GM21423 (cell line): ENCODE measurements at regions not wholly inside any gene's neighbourhood (a gene's known extent, or its start where the extent isn't known, plus 50 kb on each side); places are given as distances from the start of the nearest gene placed in this dataset.

ENCODE experiments used
- ATAC-seq: cut with Tn5 transposase; IDR thresholded peaks from one replicate; pipeline ENCODE4 v1.9.1; 2021; ENCODE audit warnings: mild to moderate bottlenecking, moderate library complexity; ENCODE audit not compliant: unreplicated experiment

DNA sequence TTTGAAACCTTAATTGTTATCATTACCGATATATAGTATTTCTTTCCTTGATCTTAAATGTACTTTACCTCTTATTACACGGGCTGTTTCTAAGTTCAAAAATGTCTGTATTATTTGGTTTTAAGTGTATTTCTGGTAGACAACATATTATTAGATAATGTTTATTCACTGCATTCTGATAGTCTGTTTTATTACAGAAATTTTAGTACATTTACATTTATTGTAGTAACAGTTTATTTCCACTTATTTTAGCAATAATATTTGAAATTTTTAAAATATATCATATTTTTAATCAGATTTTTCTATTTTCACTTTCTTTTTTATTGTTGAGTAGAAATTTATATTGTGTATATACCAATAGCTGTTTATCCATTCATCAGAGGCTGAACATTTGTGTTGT lies 1195.2 kb downstream of the TBC1D22A start:
- no peak for ATAC-seq

DNA sequence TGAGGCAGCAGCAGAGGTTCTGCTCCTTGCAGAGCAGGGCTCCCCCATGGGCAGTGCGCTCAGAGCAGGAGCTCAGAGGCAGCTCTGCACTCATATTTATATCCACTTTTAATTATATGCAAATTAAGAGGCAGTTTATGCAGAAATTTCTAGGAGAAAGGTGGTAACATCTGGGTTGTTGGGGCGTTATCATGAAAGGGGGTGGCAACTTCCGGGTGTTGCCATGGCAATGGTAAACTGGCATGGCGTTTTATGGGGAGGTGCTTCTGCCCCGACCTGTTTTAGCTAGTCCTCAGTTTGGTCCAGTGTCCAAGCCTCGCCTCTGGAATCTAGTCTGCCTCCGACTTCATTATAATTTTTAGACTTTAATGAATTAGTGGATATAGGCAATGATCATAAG lies 1191.7 kb downstream of the TBC1D22A start:
- ATAC-seq = no peak

DNA sequence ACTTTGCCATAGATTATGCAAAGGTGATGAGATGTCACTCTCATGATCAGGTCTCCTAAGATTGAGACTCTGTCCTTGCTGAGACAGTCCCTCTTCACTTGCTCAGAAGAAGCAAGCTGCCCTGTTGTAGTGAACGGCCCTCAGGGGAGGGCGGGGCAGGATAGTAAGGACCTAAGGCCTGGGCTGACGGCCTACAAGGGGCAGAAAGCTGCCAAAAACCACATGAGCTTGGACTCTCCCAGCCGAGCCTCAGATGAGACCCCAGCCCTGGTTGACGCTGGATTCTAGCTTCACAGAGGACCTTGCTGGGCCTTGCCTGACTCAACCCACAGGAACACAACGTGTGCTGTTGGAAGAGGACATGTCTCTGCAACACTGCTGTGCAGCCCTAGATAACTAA lies 1182.5 kb downstream of the TBC1D22A start:
- ATAC-seq = no peak

DNA sequence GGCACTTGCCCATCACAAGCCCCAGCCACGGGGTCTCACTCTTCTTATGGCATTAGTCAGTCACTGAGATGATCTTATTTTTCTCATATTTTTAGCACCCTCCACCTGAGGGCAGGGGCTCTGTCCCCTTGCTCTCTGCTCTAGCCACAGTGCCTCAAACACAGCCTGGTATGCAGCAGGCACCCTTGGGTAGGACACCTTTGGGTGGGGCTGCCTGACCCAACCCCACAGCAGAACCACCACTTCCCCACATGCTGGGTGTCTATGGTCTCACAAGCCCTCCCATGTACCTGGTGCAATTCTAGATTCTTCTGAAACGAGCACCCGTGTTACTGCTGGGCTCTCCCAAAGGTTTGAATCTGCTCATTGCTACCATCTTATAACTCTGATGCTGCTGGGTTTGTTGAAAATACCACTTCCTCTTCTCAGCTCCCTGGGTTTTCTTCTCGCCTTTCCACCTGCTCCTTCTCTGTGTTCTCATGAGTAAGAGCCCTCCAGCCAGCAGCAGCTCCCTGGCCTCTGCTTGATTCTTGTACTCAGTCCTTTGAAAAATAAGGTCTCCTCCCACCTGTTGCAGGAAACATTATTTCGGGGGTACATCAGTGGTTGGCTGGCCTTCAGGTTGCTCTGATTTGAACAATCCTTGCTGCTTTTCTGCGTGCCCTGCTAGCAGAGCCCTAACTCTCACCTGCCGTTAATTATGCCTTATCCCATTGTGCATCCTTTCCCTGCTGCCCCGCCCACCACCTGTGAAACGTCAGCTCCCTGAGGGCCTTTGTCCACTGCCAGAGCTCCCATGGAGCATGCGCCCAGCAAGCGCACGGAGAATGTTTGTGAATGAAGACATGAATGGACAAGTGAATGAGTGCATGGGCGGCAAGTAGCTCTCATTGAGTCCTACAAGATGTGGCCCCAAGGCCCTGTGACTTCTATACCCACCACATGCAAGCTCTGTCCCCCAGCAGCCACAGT lies 1181.6 kb downstream of the TBC1D22A start:
- ATAC-seq = no peak

DNA sequence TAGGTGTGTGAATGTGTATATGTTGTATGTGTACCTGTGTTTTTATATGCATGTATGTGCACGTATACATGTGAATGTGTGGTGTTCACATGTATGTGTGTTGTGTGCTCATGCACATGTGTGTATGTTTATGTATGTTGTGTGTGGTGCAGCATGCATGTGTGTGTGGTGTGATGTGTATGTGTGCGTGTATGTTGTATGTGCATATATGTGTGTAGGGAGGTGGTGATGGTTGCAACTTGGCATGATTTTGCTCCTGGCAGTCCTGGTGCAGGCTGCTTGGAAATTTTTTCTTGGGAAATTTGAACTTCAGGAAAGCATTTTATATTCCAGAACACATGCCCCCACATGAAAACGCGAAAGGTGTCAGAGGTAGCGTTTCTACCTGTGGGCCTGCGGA lies 1177.8 kb downstream of the TBC1D22A start:
- no peak for ATAC-seq

DNA sequence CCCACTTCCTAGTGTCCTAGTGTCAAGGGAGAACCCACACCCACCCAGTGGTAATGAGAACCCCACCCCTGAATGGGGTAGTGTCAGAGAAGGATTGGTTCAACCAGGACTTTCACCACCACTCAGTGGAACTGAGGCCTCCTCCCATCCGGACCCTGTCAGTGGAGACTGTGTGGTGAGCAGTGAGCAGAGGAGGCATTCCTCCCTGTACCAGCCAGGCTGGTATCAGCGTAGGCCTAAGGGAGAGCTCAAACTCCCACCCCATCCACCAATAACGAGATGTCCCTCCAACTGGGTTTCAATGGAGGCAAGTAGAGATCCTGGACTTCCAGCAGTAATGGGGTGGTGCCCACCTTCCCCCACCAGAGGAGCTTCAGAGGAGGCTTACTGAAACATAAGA lies 1171.4 kb downstream of the TBC1D22A start:
- no peak for ATAC-seq

DNA sequence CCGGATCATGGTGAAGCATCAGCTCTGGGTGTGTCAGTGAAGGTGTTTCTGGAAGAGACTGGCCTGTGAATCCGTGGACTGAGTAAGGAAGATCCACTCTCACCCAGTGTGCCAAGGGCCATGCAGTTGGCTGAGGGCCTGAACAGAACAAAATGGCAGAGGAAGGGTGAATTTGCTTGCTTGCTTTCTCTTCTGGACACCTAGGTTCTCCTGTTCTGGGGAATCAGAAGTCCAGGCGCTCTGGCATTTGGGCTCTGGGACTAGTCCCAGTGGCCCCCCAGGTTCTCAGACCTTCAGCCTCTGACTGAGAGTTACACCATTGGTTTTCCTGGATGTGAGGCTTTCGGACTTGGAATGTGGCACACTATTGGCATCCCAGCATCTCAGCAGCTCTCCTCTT lies 1170.8 kb downstream of the TBC1D22A start:
- no peak for ATAC-seq

DNA sequence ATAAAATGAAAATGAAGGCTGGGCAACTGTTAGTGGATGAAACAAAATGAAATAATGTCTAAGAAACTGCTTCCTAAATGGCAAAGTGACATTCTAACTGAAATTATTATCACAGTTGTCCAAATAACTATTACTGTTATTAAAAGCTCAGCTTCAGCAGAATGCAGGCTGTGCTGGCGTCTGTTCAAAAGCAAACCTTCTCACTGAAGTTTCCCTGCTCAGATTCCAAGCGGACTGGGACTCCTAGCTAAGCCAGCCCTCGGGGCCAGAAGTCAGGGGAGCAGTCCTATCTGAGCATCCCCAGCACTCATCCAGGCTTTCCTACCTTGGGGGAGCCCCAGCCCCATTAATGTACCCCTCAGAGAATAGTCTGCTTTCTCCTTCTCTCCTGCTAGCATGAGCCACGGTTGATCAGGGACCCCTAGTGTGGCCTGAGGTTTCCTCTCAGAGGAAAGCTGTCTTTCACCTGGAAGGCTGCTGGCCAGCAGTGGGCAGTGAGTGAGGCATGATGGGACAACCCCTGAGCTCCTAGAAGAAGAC lies 1167.3 kb downstream of the TBC1D22A start:
- no peak for ATAC-seq

DNA sequence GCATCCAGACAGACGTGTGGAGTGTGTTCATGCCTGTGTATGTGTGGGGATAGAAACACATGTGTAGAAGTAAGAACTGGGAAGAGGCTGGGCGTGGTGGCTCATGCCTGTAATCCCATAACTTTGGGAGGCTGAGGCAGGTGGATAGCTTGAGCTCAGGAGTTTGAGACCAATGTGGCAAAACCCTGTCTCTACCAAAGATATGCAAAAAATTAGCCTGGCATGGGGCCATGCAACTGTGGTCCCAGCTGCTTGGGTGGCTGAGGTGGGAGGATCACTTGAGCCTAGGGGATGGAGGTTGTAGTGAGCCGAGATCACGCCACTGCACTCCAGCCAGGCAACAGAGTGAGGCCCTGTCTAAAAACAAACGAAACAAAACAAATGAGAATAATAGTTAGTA lies 1166.6 kb downstream of the TBC1D22A start:
- ATAC-seq = no peak

DNA sequence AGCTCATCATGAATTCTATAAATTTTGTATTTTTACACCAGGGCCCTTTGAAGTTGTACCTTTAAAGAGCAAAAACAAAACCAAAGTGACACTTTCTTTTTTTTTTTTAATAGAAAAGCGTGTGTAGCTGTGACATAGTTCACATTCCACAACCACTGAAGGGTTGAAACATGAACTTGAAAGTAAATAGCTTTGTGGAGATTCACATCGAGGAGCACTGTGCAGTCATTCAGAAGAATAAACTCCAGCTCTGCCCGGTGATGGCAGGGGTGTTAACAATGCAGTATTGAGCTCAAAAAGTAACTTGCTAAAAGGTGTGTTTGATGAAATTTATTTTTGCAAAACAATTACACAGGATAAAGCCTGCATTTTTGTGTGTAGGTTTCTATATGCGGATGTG lies 1166.2 kb downstream of the TBC1D22A start:
- no peak for ATAC-seq

DNA sequence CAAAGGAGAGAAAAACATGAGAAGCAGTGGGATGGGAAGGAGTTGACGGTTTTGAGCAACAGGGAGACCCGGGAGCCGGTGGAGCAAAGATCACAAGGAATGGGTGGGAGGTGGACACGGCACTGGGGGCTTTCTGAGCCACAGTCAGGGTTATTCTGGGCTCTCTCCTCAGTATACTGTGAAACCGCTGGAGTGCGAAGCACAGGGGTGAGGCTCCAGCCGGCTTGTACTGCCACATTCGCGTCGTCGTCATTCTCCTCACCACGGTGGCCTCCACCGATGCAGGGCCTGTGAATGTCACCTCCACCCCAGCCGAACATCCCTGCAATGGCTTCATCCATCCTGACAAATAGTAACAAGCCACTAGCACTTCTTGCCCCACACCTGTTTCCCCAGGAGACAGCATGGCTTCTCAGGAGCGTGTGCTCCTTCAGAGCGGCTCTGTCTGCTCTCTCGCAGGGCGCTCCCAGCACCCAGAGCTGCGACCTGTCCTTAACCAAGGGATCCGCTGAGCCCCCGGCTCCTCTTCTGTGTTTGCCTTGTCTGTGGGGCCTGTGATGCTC lies 1165.3 kb downstream of the TBC1D22A start:
- no peak for ATAC-seq

DNA sequence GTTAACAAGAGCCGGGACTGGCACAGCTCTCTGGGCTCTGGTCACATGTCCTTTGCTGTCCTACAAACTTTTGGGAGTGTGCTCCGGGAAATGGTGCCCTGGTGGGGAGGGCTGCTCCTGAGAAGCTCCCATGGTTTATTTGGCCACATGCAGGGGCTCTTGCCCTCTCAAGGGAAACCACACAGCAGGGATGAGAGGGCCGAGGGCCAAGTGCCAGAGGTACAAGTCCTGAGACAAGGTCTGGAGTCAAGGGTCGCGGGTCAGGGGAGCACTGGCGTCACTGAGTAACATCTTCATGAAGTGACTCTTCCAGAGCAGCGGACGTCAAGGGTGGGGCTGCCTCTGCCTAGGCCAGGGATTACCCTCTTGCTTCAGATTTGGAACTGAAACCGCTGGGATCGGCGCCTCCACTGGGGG lies 1160.6 kb downstream of the TBC1D22A start:
- ATAC-seq = no peak

DNA sequence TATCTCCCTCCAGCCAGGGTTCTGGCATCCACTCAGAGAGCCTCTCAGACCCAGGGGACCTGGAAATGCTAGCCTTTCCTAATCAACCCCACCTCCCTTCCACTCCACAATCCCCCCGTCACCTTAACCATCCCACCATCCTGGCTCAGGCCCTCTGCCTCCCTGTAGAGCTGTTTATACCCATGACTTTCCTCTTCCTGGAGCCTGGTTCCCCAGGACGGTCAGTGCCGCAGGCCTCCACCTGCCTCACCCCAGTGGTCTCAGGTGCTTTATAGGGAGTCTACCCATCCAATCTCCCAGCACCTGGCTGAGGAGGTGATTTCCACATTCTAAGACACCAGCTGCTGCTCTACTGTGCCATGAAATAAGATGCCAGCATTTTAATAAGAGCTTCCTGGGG lies 1159.5 kb downstream of the TBC1D22A start:
- ATAC-seq = no peak

DNA sequence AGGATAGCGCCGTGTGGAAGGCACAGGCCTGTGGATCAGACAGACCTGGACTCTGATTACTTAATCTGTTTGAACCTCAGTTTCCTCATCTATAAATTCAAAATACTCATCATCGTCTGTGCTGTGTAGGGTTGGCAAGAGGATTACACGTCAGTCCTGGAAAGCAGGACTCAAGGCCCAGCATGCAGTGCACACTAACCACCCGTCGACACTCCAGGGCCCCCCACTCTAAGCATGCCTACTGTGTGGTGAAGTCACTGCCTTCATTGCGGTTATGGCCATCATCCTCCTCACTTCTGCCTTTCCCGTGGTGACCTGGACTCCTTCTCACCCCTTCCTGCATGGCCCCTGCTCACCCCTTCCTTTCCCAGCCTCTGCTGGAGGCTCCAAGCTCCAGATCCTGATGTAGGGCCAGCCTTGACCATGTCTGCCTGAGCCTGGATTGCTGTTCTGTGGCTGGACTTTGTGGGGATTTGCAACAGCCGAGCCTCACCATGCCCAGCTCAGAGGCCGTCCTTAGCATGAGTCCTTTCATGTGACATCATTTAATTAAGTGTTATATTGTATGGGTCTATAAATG lies 1158.0 kb downstream of the TBC1D22A start:
- ATAC-seq = no peak

DNA sequence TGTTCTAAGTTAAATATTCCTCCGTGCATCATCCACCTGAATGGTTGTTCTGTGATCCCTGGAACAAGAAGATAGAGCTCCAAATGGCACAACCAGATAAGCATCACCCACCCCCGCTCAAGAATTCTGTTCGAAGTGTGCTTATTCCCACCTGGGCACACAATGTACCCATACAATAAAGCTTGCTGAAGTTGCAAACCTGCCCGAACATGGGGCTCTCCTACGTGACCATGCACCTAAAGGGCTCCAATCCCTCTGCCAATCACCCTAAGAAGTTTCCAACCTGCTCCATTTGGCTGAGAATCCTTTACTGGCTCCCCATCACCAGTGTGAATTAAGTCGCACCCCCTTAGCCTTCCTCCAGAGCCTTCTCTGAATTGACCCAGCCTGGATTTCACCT lies 1157.4 kb downstream of the TBC1D22A start:
- no peak for ATAC-seq

DNA sequence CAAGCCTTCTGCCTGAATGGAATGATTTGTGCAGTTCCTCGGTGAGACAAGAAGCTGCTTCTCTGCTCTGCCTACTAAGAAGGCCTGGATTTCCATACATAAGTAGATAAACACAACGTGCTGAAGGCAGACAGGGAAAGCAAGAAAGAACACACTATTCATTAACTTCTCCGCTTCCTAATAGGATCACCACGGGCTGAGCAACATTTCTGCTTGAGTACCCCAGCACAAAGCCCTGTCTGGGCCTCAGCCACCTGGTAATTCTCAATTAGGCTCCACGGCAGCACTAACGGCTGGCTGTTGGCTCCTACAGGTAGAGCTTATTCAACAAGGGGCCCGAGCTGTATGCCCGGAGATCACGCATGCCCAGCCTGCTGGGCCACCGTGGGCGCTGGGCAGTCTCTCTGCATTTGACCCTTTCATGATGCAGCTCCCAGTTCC lies 1156.6 kb downstream of the TBC1D22A start:
- ATAC-seq = no peak

DNA sequence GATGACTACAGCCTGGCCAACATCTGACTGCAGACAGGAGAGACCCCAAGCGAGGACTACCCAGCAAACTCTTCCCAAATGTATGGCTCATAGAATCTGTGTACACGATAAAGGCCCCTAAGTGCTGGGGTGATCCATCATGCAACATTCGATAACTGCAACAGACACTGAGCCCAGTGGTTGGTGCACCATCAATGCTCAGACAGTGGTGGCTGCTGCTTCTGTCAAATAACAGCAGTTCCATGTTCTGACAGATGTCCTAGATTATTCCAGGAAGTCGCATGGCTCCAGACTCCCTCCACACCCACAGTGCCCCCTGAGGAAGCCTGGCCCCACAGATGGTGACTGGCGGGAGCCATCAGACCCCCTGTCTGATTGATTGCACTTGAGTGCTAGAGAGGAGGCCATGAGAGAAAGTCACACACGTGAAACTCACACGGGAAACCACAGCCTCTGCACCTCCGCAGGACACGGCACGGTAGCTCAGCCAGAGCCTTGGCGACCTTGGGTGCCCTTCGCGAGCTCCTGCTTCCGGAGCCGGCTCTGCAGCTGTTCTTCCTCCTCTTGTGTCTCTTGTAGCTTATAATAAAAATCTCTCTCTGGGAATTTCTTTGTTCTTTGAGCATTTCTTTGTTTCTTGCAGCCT lies 1155.9 kb downstream of the TBC1D22A start:
- ATAC-seq = no peak

DNA sequence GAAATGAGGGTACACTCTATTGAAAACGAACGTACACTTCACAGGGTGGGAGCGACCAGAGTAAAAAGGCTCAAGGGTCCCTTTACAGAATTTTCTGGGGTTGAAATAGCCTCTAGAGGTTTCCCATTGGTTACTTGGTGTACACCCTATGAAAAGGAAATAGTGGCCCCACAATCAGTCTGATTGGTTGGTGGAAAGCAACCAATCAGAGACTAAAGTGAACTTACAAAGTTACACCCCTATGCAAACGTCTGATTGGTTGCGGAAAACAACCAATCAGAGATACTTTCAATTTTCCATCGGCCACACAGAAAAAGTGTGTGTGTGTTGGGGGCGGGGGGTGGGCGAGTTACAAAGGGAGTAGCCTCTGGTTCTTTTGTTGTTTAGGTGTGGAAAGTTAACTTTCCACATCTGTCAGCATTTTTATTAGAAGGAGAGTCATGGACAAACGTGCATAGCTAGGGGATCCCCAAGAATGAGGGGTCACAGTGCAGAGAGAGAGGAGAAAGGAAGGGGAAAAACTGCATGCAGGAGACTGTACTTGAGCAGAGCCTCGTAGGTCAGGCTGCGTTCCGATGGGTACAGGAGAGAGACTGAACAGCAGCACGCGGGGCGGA lies 1152.1 kb downstream of the TBC1D22A start:
- ATAC-seq = no peak

DNA sequence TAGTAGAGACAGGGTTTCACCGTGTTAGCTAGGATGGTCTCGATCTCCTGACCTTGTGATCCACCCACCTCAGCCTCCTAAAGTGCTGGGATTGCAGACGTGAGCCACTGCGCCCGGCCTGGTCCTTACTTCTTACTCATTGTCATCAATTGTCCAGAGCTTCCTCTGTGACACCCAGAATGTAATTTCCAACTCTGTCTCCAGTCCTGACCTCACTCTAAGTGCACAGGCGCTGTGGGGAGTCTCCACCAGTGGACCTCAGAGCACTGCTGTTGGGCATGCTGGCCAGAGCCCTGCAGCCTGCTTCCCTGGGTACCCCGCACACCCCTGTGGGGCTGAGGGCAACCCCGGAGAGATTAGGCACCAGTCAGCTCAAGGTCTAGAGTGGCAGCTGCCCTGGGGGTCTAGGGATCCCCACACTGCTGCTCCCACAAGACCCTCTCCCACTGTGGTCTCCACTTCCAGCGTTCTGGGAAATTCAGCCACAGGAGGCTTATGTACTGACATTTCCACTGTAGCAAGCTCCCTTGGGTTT lies 1140.3 kb downstream of the TBC1D22A start:
- no peak for ATAC-seq

DNA sequence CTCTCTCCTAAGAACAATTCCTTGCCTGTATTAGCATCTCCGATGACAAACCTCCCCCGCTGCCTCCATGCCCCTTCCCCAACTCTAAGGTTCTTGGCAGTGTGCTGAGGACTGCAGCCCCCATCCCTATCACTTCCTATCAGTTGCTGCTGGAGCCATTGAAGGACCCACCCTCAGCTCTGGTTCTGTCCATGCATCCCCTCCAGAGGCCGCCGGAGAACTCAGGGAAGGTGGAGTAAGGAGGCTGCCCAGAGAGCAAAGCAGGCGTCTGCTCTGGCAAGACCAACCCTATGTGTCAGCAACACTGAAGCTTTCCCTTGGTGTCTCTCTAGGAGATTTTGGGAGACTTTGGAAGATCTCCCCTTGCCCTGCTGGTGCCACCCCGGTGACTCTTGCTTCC lies 1139.5 kb downstream of the TBC1D22A start:
- no peak for ATAC-seq

DNA sequence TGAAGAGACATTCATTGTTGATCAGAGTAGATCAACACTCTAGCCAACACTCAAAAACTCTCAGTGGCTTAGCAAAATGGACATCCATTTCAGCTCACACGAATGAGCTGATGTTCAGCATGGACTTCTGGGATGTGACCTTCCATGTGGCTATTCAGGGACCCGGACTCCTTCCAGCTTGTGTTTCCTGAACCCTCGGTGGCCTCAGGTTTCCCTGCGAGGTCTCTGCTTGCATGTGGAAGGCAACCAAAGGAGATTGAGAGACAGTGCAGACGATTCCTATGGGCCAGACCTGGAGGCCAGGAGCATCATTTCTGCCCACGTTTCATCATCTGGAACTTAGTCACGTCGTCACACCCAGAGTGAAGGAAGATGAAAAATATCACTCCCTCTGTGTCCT lies 1137.4 kb downstream of the TBC1D22A start:
- ATAC-seq = no peak
